Spleen (tissue), 3 donors: ENCODE measurements at regions not wholly inside any gene's neighbourhood (a gene's known extent, or its start where the extent isn't known, plus 50 kb on each side); places are given as distances from the start of the nearest gene placed in this dataset.

Experiments used
- POLR2A ChIP-seq, 3 donors: fragments of 450-650 bp; IDR thresholded peaks; one replicate each; pipeline ENCODE4 v1.5.1; 2017; ENCODE audit warnings: antibody characterized with exemption in 3 of 3, mild to moderate bottlenecking in 1 of 3
- POLR2AphosphoS5 ChIP-seq, 3 donors: sonication (generic); formaldehyde crosslinking; IDR thresholded peaks; one replicate each; pipeline ENCODE4 v1.5.1; 2017; ENCODE audit warnings: antibody characterized with exemption in 3 of 3

GRCh38 chrX:70998411-70999027 is 67.6 kb upstream of the SLC7A3 start:
- no peak for TF ChIP-seq POLR2AphosphoS5 (IDR thresholded peaks at IDR 0.05)
- TF ChIP-seq POLR2A (IDR thresholded peaks at IDR 0.05), result no peak
